SK-N-SH (cell line): ENCODE measurements at regions not wholly inside any gene's neighbourhood (a gene's known extent, or its start where the extent isn't known, plus 50 kb on each side); places are given as distances from the start of the nearest gene placed in this dataset.

Source experiments
- EP300 ChIP-seq, 2 experiments: IDR thresholded peaks; 2 replicates each; pipeline versions ENCODE4 v1.4.0 to v1.6.1; 2012; ENCODE audit warnings: borderline replicate concordance in 1 of 2, low read depth in 1 of 2, low read length in 1 of 2
- RCOR1 ChIP-seq: fragments of 150-350 bp; IDR thresholded peaks from 2 replicates; pipeline ENCODE4 v1.6.1; 2017; ENCODE audit warnings: antibody characterized with exemption, low read length
- REST ChIP-seq: IDR thresholded peaks from 2 replicates; pipeline ENCODE4 v1.6.1; 2012; ENCODE audit warnings: mild to moderate bottlenecking, low read depth, low read length, moderate library complexity
- RXRA ChIP-seq: IDR thresholded peaks from 2 replicates; pipeline ENCODE4 v1.4.0; 2012; ENCODE audit warnings: low read depth, mild to moderate bottlenecking, borderline replicate concordance
- YY1 ChIP-seq: IDR thresholded peaks from 2 replicates; pipeline ENCODE4 v1.4.0; 2012; ENCODE audit warnings: low read depth, mild to moderate bottlenecking
- TF ChIP-seq, protein P1 (sequence below): IDR thresholded peaks from 2 replicates; pipeline ENCODE4 v1.4.0; 2012; ENCODE audit warnings: low read depth, borderline replicate concordance
- TF ChIP-seq, protein P2 (sequence below): fragments of 200-600 bp; sonication (generic); IDR thresholded peaks from 2 replicates; pipeline ENCODE4 v1.6.1; 2017; ENCODE audit warnings: antibody characterized with exemption, mild to moderate bottlenecking, moderate library complexity

DNA sequence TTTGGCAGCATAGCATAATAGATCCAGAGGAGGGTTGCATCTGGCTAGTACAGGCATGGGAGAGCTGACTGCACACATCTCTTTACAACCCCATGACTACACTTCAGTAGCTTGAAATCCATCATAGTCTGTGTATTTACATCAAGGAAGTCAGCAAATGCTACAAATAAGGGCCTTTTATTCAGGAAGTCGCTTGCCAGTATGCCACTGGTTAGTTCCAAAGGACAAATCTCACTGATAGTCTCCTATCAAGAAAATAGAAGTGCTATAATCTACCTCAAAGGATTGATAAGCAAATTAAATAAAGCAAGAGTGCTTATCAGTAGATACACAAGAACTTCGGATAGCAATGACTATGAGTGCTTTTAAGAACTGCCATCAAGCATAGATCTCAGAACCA lies 112.7 kb downstream of the KLF12 start:
- TF ChIP-seq RCOR1 (no peak), RXRA (no peak), EP300 (IDR thresholded peaks at IDR 0.05; ENCODE audit: borderline replicate concordance in 1 of 2, low read depth in 1 of 2, low read length in 1 of 2) (no peak), REST (no peak), YY1 (no peak)
- TF ChIP-seq, protein P1, sequence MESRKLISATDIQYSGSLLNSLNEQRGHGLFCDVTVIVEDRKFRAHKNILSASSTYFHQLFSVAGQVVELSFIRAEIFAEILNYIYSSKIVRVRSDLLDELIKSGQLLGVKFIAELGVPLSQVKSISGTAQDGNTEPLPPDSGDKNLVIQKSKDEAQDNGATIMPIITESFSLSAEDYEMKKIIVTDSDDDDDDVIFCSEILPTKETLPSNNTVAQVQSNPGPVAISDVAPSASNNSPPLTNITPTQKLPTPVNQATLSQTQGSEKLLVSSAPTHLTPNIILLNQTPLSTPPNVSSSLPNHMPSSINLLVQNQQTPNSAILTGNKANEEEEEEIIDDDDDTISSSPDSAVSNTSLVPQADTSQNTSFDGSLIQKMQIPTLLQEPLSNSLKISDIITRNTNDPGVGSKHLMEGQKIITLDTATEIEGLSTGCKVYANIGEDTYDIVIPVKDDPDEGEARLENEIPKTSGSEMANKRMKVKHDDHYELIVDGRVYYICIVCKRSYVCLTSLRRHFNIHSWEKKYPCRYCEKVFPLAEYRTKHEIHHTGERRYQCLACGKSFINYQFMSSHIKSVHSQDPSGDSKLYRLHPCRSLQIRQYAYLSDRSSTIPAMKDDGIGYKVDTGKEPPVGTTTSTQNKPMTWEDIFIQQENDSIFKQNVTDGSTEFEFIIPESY, result no peak
- TF ChIP-seq, protein P2, sequence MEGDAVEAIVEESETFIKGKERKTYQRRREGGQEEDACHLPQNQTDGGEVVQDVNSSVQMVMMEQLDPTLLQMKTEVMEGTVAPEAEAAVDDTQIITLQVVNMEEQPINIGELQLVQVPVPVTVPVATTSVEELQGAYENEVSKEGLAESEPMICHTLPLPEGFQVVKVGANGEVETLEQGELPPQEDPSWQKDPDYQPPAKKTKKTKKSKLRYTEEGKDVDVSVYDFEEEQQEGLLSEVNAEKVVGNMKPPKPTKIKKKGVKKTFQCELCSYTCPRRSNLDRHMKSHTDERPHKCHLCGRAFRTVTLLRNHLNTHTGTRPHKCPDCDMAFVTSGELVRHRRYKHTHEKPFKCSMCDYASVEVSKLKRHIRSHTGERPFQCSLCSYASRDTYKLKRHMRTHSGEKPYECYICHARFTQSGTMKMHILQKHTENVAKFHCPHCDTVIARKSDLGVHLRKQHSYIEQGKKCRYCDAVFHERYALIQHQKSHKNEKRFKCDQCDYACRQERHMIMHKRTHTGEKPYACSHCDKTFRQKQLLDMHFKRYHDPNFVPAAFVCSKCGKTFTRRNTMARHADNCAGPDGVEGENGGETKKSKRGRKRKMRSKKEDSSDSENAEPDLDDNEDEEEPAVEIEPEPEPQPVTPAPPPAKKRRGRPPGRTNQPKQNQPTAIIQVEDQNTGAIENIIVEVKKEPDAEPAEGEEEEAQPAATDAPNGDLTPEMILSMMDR, result no peak
